Neural progenitor cell (in vitro differentiated cells): ENCODE measurements at regions not wholly inside any gene's neighbourhood (a gene's known extent, or its start where the extent isn't known, plus 50 kb on each side); places are given as distances from the start of the nearest gene placed in this dataset.

Experiments used
- DNase-seq: peaks from one replicate; pipeline ENCODE4 v3.0.0-alpha.2; 2016; ENCODE audit warnings: low spot score
- H2AFZ ChIP-seq: fragments of 200-600 bp; sonication (generic); replicated peaks from 2 replicates; pipeline ENCODE4 v1.6.1; 2016; ENCODE audit warnings: antibody characterized with exemption
- H3F3A ChIP-seq: fragments of 200-600 bp; sonication (generic); 2 replicates; pipeline ENCODE4 v1.6.1; 2016; ENCODE audit warnings: antibody characterized with exemption, low read depth
- H3K27ac ChIP-seq: fragments of 200-600 bp; sonication (generic); 2 replicates; pipeline ENCODE4 v1.5.1; 2016; ENCODE audit warnings: mild to moderate bottlenecking
- H3K27me3 ChIP-seq: fragments of 200-600 bp; sonication (generic); 2 replicates; pipeline ENCODE4 v1.6.1; 2016; ENCODE audit warnings: mild to moderate bottlenecking, moderate library complexity
- H3K36me3 ChIP-seq: fragments of 200-600 bp; sonication (generic); 2 replicates; pipeline ENCODE4 v1.5.1; 2016
- H3K4me1 ChIP-seq: fragments of 200-600 bp; sonication (generic); 2 replicates; pipeline ENCODE4 v1.6.1; 2016; ENCODE audit warnings: mixed run types
- H3K4me2 ChIP-seq: fragments of 200-600 bp; sonication (generic); 2 replicates; pipeline ENCODE4 v1.6.1; 2016
- H3K4me3 ChIP-seq: fragments of 200-600 bp; sonication (generic); 2 replicates; pipeline ENCODE4 v1.5.1; 2016
- H3K79me2 ChIP-seq: fragments of 200-600 bp; sonication (generic); 2 replicates; pipeline ENCODE4 v1.6.1; 2016; ENCODE audit warnings: low read depth
- H3K9ac ChIP-seq: fragments of 200-600 bp; sonication (generic); 2 replicates; pipeline ENCODE4 v1.6.1; 2016
- H3K9me3 ChIP-seq: fragments of 200-600 bp; sonication (generic); 2 replicates; pipeline ENCODE4 v1.5.1; 2016; ENCODE audit warnings: low read depth
- H4K20me1 ChIP-seq: fragments of 200-600 bp; sonication (generic); 2 replicates; pipeline ENCODE4 v1.6.1; 2016; ENCODE audit warnings: low read depth
- H3K27ac Mint-ChIP-seq: 3 replicates; pipeline ENCODE4 v1.8.0; 2021; ENCODE audit warnings: mixed read lengths
- H3K27me3 Mint-ChIP-seq: 2 replicates; pipeline ENCODE4 v1.8.0; 2022; ENCODE audit warnings: low read depth, mild to moderate bottlenecking, inconsistent platforms, moderate library complexity, mixed read lengths; ENCODE audit not compliant: insufficient read depth
- H3K36me3 Mint-ChIP-seq: 3 replicates; pipeline ENCODE4 v1.8.0; 2021; ENCODE audit warnings: mixed read lengths
- H3K4me1 Mint-ChIP-seq: 3 replicates; pipeline ENCODE4 v1.8.0; 2021; ENCODE audit warnings: mixed read lengths
- H3K4me3 Mint-ChIP-seq: 3 replicates; pipeline ENCODE4 v1.8.0; 2021; ENCODE audit warnings: mild to moderate bottlenecking, moderate library complexity, mixed read lengths
- H3K9me3 Mint-ChIP-seq: 3 replicates; pipeline ENCODE4 v1.8.0; 2020; ENCODE audit warnings: mixed read lengths
- CTCF ChIP-seq: fragments of 200-600 bp; sonication (generic); IDR thresholded peaks from 2 replicates; pipeline ENCODE4 v1.5.1; 2017; ENCODE audit warnings: antibody characterized with exemption, mild to moderate bottlenecking
- EZH2 ChIP-seq: fragments of 200-600 bp; sonication (generic); IDR thresholded peaks from 2 replicates; pipeline ENCODE4 v1.6.1; 2017; ENCODE audit warnings: antibody characterized with exemption, mild to moderate bottlenecking, moderate library complexity
- EZH2phosphoT487 ChIP-seq: fragments of 200-600 bp; sonication (generic); IDR thresholded peaks from 2 replicates; pipeline ENCODE4 v1.6.1; 2017; ENCODE audit warnings: antibody characterized with exemption

DNA sequence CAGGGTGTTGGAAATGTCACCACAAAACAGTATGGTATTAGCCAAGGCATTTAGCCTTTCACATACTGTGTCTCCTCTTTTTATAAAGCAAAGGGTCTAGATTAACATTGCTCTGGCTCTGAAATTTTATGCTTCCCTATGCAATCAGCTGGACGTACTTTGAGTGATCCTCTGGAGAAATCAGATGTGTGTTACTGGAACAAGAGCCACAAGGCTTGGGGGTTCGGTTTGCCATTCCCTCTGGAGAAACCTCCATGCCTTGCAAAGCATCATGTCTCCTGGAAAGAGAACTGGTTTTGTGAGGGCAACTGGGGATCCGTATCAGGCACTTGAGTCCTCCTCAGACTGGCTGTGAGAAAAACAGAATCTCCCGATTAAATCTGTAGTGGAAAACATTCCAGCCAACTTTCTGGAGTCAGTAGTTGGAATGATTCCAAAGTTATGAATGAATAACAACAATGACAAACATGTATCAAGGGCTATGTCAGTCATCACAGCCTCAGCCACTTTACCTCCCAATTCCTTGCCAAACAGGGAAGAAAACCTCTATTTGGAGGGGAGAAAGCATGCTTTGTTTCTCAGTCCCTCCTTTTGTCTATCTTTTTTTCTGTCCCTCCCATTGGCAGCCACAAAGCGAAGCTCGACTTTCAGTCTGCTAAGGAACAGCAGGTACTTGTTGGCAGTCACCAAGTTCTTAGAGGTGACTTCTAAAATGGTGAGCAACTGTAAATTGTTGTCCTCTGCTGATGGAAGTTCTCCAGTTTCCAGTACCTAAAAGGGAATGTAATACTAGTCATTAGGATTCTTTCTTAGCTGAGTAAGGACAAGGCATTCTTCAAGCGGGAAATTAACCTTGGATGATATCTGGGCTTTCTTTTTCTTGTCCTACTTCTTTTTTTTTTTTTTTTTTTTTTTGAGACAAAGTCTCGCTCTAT lies 864.8 kb upstream of the AUTS2 start:
- no peak overlapping the region for H3K27ac Mint-ChIP-seq
- H3K4me2 ChIP-seq: no peak overlapping the region
- no peak overlapping the region for H3K27ac ChIP-seq
- H3K36me3 ChIP-seq: no peaks in the 10 kb centered on the region
- DNase-seq: peak; percentile 18
- H3F3A ChIP-seq: no peaks in the 10 kb centered on the region
- H3K9me3 ChIP-seq: no peaks in the 10 kb centered on the region
- H3K4me3 ChIP-seq: no peak overlapping the region
- no peak for TF ChIP-seq CTCF
- no peak for TF ChIP-seq EZH2phosphoT487
- TF ChIP-seq EZH2: no peak
- peaks cover 2% of the 10 kb centered on the region for H3K4me1 Mint-ChIP-seq
- no peaks in the 10 kb centered on the region for H3K36me3 Mint-ChIP-seq
- H3K9ac ChIP-seq: no peak overlapping the region
- H2AFZ ChIP-seq: peak overlapping the region; percentile 31
- no peaks in the 10 kb centered on the region for H3K79me2 ChIP-seq
- no peaks in the 10 kb centered on the region for H3K27me3 ChIP-seq
- peaks cover 6% of the 10 kb centered on the region for H3K27me3 Mint-ChIP-seq
- no peaks in the 10 kb centered on the region for H4K20me1 ChIP-seq
- peaks cover 7% of the 10 kb centered on the region for H3K4me1 ChIP-seq
- H3K4me3 Mint-ChIP-seq: no peak overlapping the region
- H3K9me3 Mint-ChIP-seq: peaks cover 3% of the 10 kb centered on the region

GRCh38 chr7:68734431-68734830 lies 863.8 kb upstream of the AUTS2 start:
- Histone ChIP-seq H4K20me1 (no peaks in the 10 kb centered on the region), H3K79me2 (no peaks in the 10 kb centered on the region), H3F3A (no peaks in the 10 kb centered on the region), H3K27ac (no peak overlapping the region), H3K9me3 (no peaks in the 10 kb centered on the region), H3K4me3 (no peak overlapping the region), H3K36me3 (no peaks in the 10 kb centered on the region), H3K9ac (no peak overlapping the region), H3K27me3 (no peaks in the 10 kb centered on the region), H3K4me2 (no peak overlapping the region), H3K4me1 (peaks cover 7% of the 10 kb centered on the region), H2AFZ (no peak overlapping the region)
- DNase-seq: no peak
- Mint-ChIP-seq H3K4me1 (peaks cover under 1% of the 10 kb centered on the region), H3K9me3 (peaks cover 3% of the 10 kb centered on the region), H3K36me3 (no peaks in the 10 kb centered on the region), H3K27me3 (peaks cover 6% of the 10 kb centered on the region), H3K27ac (no peak overlapping the region), H3K4me3 (no peak overlapping the region)
- TF ChIP-seq EZH2: no peak
- no peak for TF ChIP-seq CTCF
- TF ChIP-seq EZH2phosphoT487: no peak

DNA sequence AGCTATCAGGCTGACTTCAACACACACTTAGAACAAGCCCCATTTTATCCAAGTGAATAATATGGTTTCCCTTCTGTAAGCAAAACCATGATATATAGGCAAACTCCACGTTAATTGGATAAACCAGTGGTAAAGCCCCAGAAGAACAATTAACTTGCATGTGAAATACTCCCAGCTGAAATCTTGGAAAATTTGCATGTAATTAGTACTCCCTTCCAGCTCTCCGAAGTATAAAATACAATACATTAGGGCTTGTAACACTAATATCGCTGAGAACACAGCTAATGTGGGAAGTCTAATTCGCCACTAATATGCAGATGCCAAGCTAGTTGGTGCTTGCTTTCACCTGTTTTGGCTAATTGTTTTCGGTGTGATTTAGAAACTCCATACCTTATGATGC lies 859.0 kb upstream of the AUTS2 start:
- Histone ChIP-seq H3K27ac (no peak overlapping the region), H3K9me3 (no peaks in the 10 kb centered on the region), H3F3A (no peaks in the 10 kb centered on the region), H3K9ac (no peak overlapping the region), H3K4me3 (no peak overlapping the region), H4K20me1 (no peaks in the 10 kb centered on the region), H3K36me3 (no peaks in the 10 kb centered on the region), H3K4me1 (no peaks in the 10 kb centered on the region), H3K79me2 (no peaks in the 10 kb centered on the region), H3K4me2 (no peak overlapping the region), H2AFZ (no peak overlapping the region), H3K27me3 (no peaks in the 10 kb centered on the region)
- no peak overlapping the region for H3K27ac Mint-ChIP-seq
- TF ChIP-seq EZH2: no peak
- no peak for DNase-seq
- no peak overlapping the region for H3K4me3 Mint-ChIP-seq
- H3K4me1 Mint-ChIP-seq: peaks cover 4% of the 10 kb centered on the region
- H3K36me3 Mint-ChIP-seq: no peaks in the 10 kb centered on the region
- H3K27me3 Mint-ChIP-seq: peaks cover 4% of the 10 kb centered on the region
- H3K9me3 Mint-ChIP-seq: peaks cover 3% of the 10 kb centered on the region

DNA sequence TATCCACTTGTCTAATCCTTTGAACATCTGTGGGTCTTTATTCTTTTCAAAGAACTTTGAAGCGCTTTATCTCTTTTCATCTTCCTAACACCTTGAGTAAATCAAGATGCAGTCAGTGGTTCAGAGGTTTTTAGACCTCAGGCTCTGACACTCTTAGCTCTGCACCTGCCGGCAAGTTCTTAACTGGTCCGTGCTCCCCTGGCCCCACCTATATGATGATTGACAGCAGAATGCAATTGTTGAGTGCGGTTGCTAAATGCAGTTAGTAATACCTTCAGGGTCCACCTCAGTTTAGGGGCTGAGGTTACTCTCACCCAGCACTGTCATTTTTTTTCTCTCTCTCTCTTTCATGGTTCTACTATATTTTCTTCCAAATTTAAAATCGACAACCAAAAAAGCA lies 854.2 kb upstream of the AUTS2 start:
- no peaks in the 10 kb centered on the region for H3K4me1 ChIP-seq
- H3K9ac ChIP-seq: no peak overlapping the region
- Mint-ChIP-seq H3K4me3 (no peak overlapping the region), H3K9me3 (no peaks in the 10 kb centered on the region), H3K4me1 (peaks cover 4% of the 10 kb centered on the region), H3K27me3 (peaks cover 7% of the 10 kb centered on the region), H3K36me3 (no peaks in the 10 kb centered on the region), H3K27ac (no peak overlapping the region)
- H3K36me3 ChIP-seq: no peaks in the 10 kb centered on the region
- H3K27me3 ChIP-seq: no peaks in the 10 kb centered on the region
- no peaks in the 10 kb centered on the region for H3K79me2 ChIP-seq
- no peaks in the 10 kb centered on the region for H3K9me3 ChIP-seq
- no peaks in the 10 kb centered on the region for H3F3A ChIP-seq
- no peak overlapping the region for H3K4me3 ChIP-seq
- no peak overlapping the region for H3K4me2 ChIP-seq
- no peaks in the 10 kb centered on the region for H4K20me1 ChIP-seq
- TF ChIP-seq CTCF: no peak
- no peak for TF ChIP-seq EZH2phosphoT487
- no peak for TF ChIP-seq EZH2
- no peak for DNase-seq
- H3K27ac ChIP-seq: no peak overlapping the region
- H2AFZ ChIP-seq: no peak overlapping the region
